ENCODE measurements at regions not wholly inside any gene's neighbourhood (a gene's known extent, or its start where the extent isn't known, plus 50 kb on each side); places are given as distances from the start of the nearest gene placed in this dataset.

DNA sequence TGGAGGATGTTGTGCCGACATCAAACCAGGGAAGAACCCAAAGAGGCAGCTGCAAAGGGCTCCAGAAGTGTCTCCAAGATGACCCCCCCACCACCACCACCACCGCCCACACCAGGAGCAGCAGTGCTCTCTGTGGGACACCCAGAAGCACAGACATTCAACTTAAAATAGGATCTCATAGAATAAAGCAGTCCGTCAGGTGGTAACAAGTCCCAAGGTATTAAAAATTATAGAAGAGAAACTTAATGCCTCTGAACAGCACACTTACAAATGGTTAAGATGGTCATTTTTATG is 155.5 kb upstream of the ID2 start:
- TF ChIP-seq SIN3A (IDR thresholded peaks at IDR 0.05; ENCODE audit: borderline replicate concordance, insufficient read depth, low read length), result no peak
- TF ChIP-seq TAF1 (IDR thresholded peaks at IDR 0.05; ENCODE audit: borderline replicate concordance, insufficient read depth, low read length), result no peak
